HEK293 (cell line): ENCODE measurements at regions not wholly inside any gene's neighbourhood (a gene's known extent, or its start where the extent isn't known, plus 50 kb on each side); places are given as distances from the start of the nearest gene placed in this dataset.
"Not testable (repeated sequence)": the region's sequence is repeated elsewhere in the genome, so short reads cannot be mapped to it uniquely, and the experiment has no call there.

Experiments used
- CTCF ChIP-seq: fragments of 450-650 bp; formaldehyde crosslinking; IDR thresholded peaks from 2 replicates; pipeline ENCODE4 v1.5.1; 2016; ENCODE audit warnings: missing biosample characterization, missing genetic modification characterization
- EGR2 ChIP-seq: fragments of 450-650 bp; formaldehyde crosslinking; IDR thresholded peaks from 2 replicates; pipeline ENCODE4 v1.5.1; 2016; ENCODE audit warnings: low read depth, missing biosample characterization, missing genetic modification characterization
- HOXD13 ChIP-seq: sonication (generic); formaldehyde crosslinking; IDR thresholded peaks from 2 replicates; pipeline ENCODE4 v1.8.0; 2022; ENCODE audit warnings: missing genetic modification reagents, borderline replicate concordance
- KLF16 ChIP-seq: fragments of 450-650 bp; formaldehyde crosslinking; IDR thresholded peaks from 2 replicates; pipeline ENCODE4 v1.5.1; 2017; ENCODE audit warnings: missing biosample characterization, missing genetic modification characterization
- MZF1 ChIP-seq: fragments of 450-650 bp; formaldehyde crosslinking; IDR thresholded peaks from 2 replicates; pipeline ENCODE4 v1.5.1; 2017; ENCODE audit warnings: missing biosample characterization, missing genetic modification characterization, borderline replicate concordance
- PBX3 ChIP-seq: sonication (generic); formaldehyde crosslinking; IDR thresholded peaks from 2 replicates; pipeline ENCODE4 v1.8.1; 2022; ENCODE audit warnings: mild to moderate bottlenecking, moderate library complexity, missing genetic modification reagents
- REPIN1 ChIP-seq: fragments of 450-650 bp; formaldehyde crosslinking; IDR thresholded peaks from 2 replicates; pipeline ENCODE4 v1.5.1; 2017; ENCODE audit warnings: missing biosample characterization, missing genetic modification characterization, low read depth
- ZNF174 ChIP-seq: fragments of 450-650 bp; formaldehyde crosslinking; IDR thresholded peaks from 2 replicates; pipeline ENCODE4 v1.5.0; 2017; ENCODE audit warnings: missing biosample characterization, mild to moderate bottlenecking, missing genetic modification characterization
- ZNF214 ChIP-seq: fragments of 450-650 bp; formaldehyde crosslinking; IDR thresholded peaks from 2 replicates; pipeline ENCODE4 v1.5.1; 2017; ENCODE audit warnings: missing biosample characterization, mild to moderate bottlenecking, missing genetic modification characterization, borderline replicate concordance
- ZNF423 ChIP-seq: fragments of 450-650 bp; formaldehyde crosslinking; IDR thresholded peaks from 2 replicates; pipeline ENCODE4 v1.5.1; 2016; ENCODE audit warnings: missing biosample characterization, missing genetic modification characterization

GRCh38 chr16:21521390-21522143 lies 77.8 kb upstream of the METTL9 start:
- TF ChIP-seq CTCF (tag by site-specific recombination); ZNF423 (tag by site-specific recombination); MZF1; HOXD13 (CRISPR knock-in tag); EGR2 (tag by site-specific recombination); KLF16 (tag by site-specific recombination); ZNF174 (tag by site-specific recombination); PBX3 (CRISPR knock-in tag); ZNF214; REPIN1 (tag by site-specific recombination): not testable (repeated sequence)
